HG02588 (cell line): ENCODE measurements at regions not wholly inside any gene's neighbourhood (a gene's known extent, or its start where the extent isn't known, plus 50 kb on each side); places are given as distances from the start of the nearest gene placed in this dataset.

Experiments
- ATAC-seq: cut with Tn5 transposase; IDR thresholded peaks from one replicate; pipeline ENCODE4 v1.9.1; 2021; ENCODE audit warnings: mild to moderate bottlenecking, moderate library complexity; ENCODE audit not compliant: unreplicated experiment

DNA sequence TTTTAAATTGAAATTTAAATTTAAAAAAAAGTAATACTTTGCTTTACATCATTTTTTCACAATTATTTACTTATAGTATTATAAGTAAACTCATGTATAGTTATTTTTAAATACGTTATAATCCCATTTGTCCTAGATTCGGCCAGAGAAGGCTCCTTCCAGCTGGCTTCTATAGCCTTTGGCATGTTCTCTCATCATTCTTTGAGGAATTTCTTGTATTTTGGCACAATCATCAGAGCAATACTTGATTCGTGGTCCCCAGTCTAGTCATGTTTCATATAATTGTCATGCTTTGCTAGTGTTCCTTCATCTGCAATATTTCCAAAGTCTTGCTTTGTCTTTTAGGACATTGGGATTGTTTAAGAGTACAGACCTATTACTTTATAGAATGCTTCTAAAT, 1037.9 kb upstream of the AGA start:
- ATAC-seq, result no peak

DNA sequence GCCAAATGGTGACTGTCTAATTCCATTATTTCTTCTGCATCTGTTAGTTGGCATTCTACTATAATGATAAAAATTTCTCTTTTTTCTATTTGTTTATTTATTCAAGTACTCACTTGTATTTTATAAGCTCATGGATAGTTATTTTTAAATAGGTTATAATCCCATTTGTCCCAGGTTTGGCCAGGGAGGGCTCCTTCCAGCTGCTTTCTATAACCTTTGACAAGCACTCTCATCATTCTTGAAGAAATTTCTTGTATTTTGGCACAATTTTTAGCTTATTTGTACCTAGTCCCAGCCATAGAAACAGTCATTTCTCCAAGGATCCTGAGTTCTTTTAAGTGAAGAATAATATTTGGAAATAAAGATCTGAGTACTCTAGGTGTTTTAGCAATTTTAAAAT, 1038.6 kb upstream of the AGA start:
- no peak for ATAC-seq

DNA sequence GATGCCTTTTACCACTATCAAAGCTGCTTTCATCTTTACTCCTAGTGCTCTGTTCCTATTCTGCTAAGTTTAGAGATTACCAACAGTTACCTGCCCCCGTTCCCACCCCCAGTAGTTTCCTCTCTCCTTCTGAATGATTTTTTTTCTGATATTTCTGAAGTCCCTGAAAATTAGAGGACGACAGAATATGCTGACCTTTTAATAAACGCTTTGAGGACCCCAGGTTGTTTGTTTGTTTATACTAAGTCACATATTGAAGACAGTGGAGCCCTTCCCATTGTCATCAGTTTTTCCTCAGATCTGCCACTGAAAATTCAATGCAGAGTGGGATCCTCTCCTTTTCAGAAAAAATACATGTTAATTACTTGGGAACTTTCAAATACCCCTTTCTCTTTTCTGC, 1039.3 kb upstream of the AGA start:
- no peak for ATAC-seq

DNA sequence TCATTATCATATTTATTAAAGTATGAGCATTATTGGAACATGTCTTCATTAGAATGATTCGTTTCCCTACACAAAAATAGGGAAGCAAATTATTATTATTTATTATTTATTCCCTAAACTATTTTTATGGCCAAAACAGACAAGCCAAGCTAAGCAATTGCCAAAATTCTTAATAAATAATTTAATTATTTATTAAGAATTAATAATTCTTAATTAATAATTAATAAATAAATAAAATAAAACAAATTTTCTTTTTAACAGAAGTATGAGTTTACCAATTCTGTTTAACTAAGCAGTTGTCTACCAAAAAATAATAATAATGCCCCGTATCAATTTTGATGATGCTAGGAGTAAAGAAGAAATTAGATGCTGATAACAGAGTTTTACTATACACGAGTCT, 1080.8 kb upstream of the AGA start:
- ATAC-seq, result no peak

- ATAC-seq, result no peak
These were observed 1093.8 kb upstream of the AGA start for GRCh38 chr4:178535939-178536579.

DNA sequence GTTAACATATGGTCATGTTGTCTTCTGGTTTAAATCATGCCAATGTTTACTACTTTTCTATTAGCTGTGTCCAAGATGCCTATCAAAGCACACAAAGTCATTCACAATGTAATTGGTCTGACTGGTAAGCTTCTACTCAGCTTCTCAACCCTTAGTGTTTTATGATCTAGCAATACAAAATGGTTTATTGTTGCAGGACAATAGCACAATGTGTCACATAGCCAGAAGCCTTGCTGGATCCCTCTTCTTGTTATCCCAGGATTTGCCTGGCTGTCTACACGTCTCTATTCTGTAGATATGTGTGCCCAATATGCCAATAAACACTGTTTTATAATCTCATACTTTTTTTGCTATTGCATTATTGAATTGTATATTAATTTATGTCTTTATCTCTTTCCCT, 1111.0 kb upstream of the AGA start:
- no peak for ATAC-seq

DNA sequence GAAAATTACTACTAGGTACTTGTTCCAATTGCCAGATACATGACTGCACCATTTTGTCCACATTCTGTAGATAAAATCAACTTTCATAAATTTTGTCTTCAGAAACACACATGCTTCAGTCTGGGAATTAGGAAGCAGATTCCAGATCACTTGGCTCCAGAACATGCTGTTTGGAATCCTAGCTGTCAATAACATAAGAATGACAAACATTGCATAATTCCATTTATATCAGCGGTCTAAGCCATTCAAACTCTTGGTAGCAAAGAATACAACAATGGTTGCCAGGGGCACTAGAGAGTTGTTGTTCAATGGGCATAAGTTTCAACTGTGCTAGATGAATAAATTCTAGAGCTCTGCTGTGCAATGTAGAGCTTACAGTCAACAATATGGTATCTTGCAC, 1112.1 kb upstream of the AGA start:
- no peak for ATAC-seq

GRCh38 chr4:178556796-178557195, 1114.6 kb upstream of the AGA start:
- no peak for ATAC-seq

- no peak for ATAC-seq
These were observed 1135.7 kb upstream of the AGA start for GRCh38 chr4:178577933-178578332.

- no peak for ATAC-seq
These were observed 1153.4 kb upstream of the AGA start for GRCh38 chr4:178595500-178596138.

- ATAC-seq, result no peak
These were observed 1156.4 kb upstream of the AGA start for GRCh38 chr4:178598672-178599071.

DNA sequence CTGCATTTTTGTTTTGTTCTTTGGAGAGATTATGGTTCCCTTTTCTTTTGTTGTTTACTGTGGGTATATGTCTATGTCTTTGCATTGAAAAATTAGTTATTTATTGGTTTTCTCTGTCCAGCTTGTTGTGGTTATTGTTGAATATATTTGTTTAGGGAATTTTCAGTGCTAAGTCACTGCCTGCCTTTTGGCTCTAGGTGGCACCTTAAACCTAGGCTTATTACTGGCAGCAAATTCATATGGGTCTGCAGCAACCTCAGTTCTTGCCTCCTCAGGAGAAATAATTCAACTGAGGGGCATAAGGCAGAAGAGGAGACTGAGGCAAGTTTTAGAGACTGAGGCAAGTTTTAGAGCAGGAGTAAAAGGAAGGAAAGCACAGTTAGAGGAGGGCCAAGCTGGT, 1157.3 kb upstream of the AGA start:
- no peak for ATAC-seq

- no peak for ATAC-seq
These were observed 1160.6 kb upstream of the AGA start for GRCh38 chr4:178602833-178603232.

GRCh38 chr4:178611062-178611461, 1168.8 kb upstream of the AGA start:
- no peak for ATAC-seq

DNA sequence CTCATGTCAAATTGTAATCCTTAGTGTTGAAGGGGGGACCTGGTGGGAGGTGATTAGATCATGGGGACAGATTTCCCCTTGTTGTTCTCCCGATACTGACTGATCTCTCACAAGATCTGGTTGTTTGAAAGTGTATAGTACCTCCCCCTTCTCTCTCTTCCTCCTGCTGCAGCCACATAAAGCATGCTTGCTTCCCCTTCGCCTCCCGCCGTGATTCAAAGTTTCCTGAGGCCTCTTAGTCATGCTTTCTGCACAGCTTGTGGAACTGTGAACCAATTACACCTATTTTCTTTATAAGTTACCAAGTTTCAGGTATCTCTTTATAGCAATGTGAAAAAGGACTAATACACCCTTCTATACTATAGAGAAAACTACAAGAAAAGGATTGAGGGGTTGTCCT, 1170.5 kb upstream of the AGA start:
- no peak for ATAC-seq

DNA sequence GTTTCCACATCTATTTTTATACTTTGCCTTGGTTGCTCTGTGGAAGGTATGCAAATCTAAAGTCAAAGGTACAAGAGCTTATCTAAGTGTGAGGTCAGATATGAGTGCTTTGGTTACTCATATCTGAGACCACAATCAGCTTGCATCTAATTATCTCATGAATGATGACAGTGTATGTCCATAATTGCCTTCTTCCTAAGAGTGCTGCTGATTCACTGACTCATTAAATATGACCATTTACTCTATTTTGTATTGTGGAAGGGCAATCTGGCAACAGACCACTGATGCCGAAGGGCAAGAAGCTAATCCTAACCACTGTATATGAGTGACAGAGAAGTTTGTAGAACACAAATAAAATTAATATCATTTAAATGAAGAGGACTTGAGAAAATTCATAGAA, 1190.2 kb upstream of the AGA start:
- no peak for ATAC-seq

DNA sequence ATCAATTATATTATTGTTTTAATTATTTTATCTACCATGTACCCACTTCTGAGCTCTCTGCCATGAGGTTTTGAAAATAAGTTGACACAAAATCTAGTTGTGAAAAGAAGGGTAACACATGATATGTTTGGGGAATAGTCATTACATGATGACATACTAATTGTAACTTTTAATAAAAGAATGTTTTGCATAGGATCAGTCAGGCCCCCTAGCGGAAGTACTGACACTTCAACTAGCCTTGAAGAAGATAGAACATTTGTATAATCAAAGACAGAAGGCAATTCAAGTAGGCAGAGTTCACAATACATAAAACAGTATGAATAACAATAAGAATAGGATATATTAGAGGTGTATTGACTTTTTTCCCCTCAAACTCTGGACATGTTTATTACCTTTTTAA, 1191.0 kb upstream of the AGA start:
- no peak for ATAC-seq

- ATAC-seq, result no peak
These were observed 1222.4 kb upstream of the AGA start for GRCh38 chr4:178664621-178665020.

- ATAC-seq, result no peak
These were observed 1223.7 kb upstream of the AGA start for GRCh38 chr4:178665916-178666315.

DNA sequence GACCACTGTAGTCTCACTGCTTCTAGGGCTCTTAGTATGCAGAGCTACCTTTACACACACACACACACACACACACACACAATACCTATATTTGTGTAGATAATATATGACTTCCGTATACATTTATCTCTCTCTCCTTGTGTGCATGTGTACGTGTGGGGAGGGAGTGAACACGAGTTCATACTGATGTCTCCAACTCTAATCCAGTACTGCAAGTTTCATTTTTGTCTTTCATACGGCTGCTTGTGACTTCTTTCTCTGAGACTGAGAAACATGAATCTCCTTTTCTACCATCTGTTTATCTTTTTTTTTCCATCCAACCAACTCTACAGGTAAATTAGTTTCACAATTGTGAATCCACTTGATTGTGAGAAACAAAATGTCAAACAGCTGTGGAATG, 1229.5 kb upstream of the AGA start:
- no peak for ATAC-seq

DNA sequence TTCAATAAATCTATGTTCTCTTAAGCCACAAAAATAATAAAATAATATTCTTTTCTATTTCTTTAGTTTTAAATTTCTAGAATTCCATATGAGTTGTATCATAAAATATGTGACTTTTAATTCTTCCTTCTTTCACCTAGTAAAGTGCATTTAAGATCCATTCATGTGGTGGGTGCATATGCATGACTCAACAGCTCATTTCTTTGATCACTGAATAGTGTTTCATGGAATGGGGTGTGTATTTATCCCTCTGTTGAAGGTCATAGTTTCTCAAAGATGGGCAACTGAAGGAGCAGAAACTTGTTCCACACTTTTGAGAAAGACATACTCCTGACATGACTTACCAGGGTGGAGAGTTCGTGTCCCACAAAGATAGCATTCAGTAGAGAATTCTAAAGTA, 1230.3 kb upstream of the AGA start:
- ATAC-seq, result no peak

DNA sequence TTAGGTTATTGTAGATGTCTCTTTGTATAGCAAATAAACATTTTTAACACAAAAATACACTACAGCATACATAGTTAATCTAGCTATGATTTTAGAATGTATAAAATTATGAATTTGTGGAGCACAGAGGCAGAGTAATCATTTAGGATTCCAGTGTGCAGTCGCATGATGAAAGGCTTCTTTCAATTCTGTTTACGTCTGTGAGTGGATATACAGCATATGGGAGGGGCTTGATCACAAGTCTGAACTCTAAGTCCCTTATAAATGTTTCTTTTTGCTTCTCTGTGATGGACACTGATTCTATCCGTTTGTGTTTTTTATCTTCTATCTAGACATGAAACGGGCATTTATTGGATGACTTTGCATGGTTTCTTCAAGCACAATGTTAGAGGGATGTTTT, 1239.6 kb upstream of the AGA start:
- no peak for ATAC-seq

DNA sequence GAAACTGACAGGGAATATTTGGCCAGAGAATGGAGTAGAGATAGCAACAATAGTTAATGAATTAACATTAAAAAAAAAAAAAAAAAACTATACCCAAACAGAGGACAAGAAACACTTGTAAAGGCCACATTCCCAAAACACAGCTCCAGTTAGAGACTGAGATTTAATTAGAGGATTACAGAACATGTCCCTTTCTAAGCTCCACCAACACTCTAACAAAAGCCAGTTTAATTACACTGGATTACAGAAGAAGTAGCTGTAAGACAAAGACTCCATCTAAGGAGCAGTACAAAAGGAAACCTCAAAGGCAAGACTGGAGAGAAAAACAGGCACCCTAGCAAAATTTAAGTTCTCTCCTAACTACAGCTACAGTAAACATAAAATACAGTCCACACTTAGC, 1247.7 kb upstream of the AGA start:
- no peak for ATAC-seq
